Body of pancreas (tissue), 4 donors: ENCODE measurements at regions not wholly inside any gene's neighbourhood (a gene's known extent, or its start where the extent isn't known, plus 50 kb on each side); places are given as distances from the start of the nearest gene placed in this dataset.

ENCODE experiments used
- POLR2A ChIP-seq, 3 donors: fragments of 450-650 bp; IDR thresholded peaks; one replicate each; pipeline ENCODE4 v1.6.1; 2016; ENCODE audit warnings: antibody characterized with exemption in 3 of 3, mild to moderate bottlenecking in 2 of 3
- TF ChIP-seq, protein P1 (sequence below), 7 experiments: fragments of 450-650 bp in 4 of 7; fragments of 200-600 bp in 3 of 7; sonication (generic) in 3 of 7; IDR thresholded peaks; one replicate each; pipeline ENCODE4 v1.5.1; 2016 to 2019; ENCODE audit warnings: antibody characterized with exemption in 7 of 7

- TF ChIP-seq, protein P1, sequence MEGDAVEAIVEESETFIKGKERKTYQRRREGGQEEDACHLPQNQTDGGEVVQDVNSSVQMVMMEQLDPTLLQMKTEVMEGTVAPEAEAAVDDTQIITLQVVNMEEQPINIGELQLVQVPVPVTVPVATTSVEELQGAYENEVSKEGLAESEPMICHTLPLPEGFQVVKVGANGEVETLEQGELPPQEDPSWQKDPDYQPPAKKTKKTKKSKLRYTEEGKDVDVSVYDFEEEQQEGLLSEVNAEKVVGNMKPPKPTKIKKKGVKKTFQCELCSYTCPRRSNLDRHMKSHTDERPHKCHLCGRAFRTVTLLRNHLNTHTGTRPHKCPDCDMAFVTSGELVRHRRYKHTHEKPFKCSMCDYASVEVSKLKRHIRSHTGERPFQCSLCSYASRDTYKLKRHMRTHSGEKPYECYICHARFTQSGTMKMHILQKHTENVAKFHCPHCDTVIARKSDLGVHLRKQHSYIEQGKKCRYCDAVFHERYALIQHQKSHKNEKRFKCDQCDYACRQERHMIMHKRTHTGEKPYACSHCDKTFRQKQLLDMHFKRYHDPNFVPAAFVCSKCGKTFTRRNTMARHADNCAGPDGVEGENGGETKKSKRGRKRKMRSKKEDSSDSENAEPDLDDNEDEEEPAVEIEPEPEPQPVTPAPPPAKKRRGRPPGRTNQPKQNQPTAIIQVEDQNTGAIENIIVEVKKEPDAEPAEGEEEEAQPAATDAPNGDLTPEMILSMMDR (IDR thresholded peaks at IDR 0.05): no peak
- TF ChIP-seq POLR2A (IDR thresholded peaks at IDR 0.05): no peak
Measured at GRCh38 chr9:118215549-118215948, 511.3 kb downstream of the TLR4 start.
